ENCODE measurements at regions not wholly inside any gene's neighbourhood (a gene's known extent, or its start where the extent isn't known, plus 50 kb on each side); places are given as distances from the start of the nearest gene placed in this dataset.

- TF ChIP-seq POLR2AphosphoS5 (IDR thresholded peaks at IDR 0.05; ENCODE audit: low read depth, low read length) = no peak
- TF ChIP-seq POLR2A (IDR thresholded peaks at IDR 0.05; ENCODE audit: low read depth, low read length) = no peak
- TF ChIP-seq SPI1 (IDR thresholded peaks at IDR 0.05; ENCODE audit: low read depth, low read length) = no peak
- no peak for TF ChIP-seq TAF1 (IDR thresholded peaks at IDR 0.05; ENCODE audit: low read depth, low read length)
- TF ChIP-seq PAX5 (IDR thresholded peaks at IDR 0.05; ENCODE audit: insufficient read depth, low read length, severe bottlenecking) = no peak
- TF ChIP-seq POU2F2 (IDR thresholded peaks at IDR 0.05; ENCODE audit: low read depth, low read length) = no peak
Measured at GRCh38 chr14:83280719-83281118, 1747.1 kb upstream of the SEL1L start.

Data from GM12891 (cell line).